Osteoblast (primary cell): ENCODE measurements at regions not wholly inside any gene's neighbourhood (a gene's known extent, or its start where the extent isn't known, plus 50 kb on each side); places are given as distances from the start of the nearest gene placed in this dataset.

Source experiments
- DNase-seq: peaks from one replicate; pipeline ENCODE4 v3.0.0; 2011; ENCODE audit warnings: low spot score, mixed read lengths; ENCODE audit not compliant: insufficient read length; ENCODE audit errors: missing footprints
- H2AFZ ChIP-seq: 2 replicates; pipeline ENCODE4 v1.6.0; 2011; ENCODE audit warnings: mild to moderate bottlenecking, low read length
- H3K27ac ChIP-seq: 2 replicates; pipeline ENCODE4 v1.5.1; 2011; ENCODE audit warnings: mild to moderate bottlenecking, low read depth, low read length, moderate library complexity
- H3K27me3 ChIP-seq: 2 replicates; pipeline ENCODE4 v1.6.0; 2012; ENCODE audit warnings: mild to moderate bottlenecking, control low read depth, inconsistent platforms, low read length, moderate library complexity; ENCODE audit not compliant: insufficient read depth
- H3K36me3 ChIP-seq: 2 replicates; pipeline ENCODE4 v1.5.1; 2011; ENCODE audit warnings: mild to moderate bottlenecking, low read length, control low read depth, moderate library complexity; ENCODE audit not compliant: insufficient read depth
- H3K4me1 ChIP-seq: 2 replicates; pipeline ENCODE4 v1.5.1; 2011; ENCODE audit warnings: mild to moderate bottlenecking, low read length, control low read depth, moderate library complexity; ENCODE audit not compliant: insufficient read depth
- H3K4me2 ChIP-seq: 2 replicates; pipeline ENCODE4 v1.6.0; 2011; ENCODE audit warnings: mild to moderate bottlenecking, low read length; ENCODE audit not compliant: insufficient read depth
- H3K4me3 ChIP-seq: fragments of 200-600 bp; sonication (generic); 3 replicates; pipeline ENCODE4 v1.5.1; 2012; ENCODE audit warnings: mild to moderate bottlenecking, low read length, inconsistent platforms; ENCODE audit not compliant: insufficient read depth
- H3K79me2 ChIP-seq: 2 replicates; pipeline ENCODE4 v1.6.0; 2012; ENCODE audit warnings: mild to moderate bottlenecking, low read length, control low read depth, inconsistent platforms; ENCODE audit not compliant: insufficient read depth
- H3K9me3 ChIP-seq: 2 replicates; pipeline ENCODE4 v1.5.1; 2011; ENCODE audit warnings: low read depth, low read length, control low read depth
- H4K20me1 ChIP-seq: 2 replicates; pipeline ENCODE4 v1.6.0; 2012; ENCODE audit warnings: mild to moderate bottlenecking, low read length, control low read depth; ENCODE audit not compliant: insufficient read depth
- CTCF ChIP-seq: IDR thresholded peaks from 2 replicates; pipeline ENCODE4 v1.5.1; 2011; ENCODE audit warnings: mild to moderate bottlenecking, low read depth, low read length, moderate library complexity; ENCODE audit errors: extremely low read depth

- no peaks in the 10 kb centered on the region for H3K4me1 ChIP-seq
- no peak for DNase-seq
These were observed 355.7 kb upstream of the MON1B start for GRCh38 chr16:76835339-76835738.

GRCh38 chr16:76835779-76836300 lies 355.1 kb upstream of the MON1B start:
- Histone ChIP-seq H3K27ac (no peak overlapping the region), H3K4me2 (no peak overlapping the region), H3K9me3 (no peaks in the 10 kb centered on the region), H4K20me1 (no peaks in the 10 kb centered on the region), H3K36me3 (no peaks in the 10 kb centered on the region), H3K4me1 (no peaks in the 10 kb centered on the region), H3K4me3 (no peak overlapping the region), H2AFZ (no peak overlapping the region), H3K79me2 (no peaks in the 10 kb centered on the region), H3K27me3 (no peaks in the 10 kb centered on the region)
- TF ChIP-seq CTCF, result no peak
- DNase-seq, result no peak

More at GRCh38 chr16:76835339-76835738, 355.7 kb upstream of the MON1B start:
- Histone ChIP-seq H3K4me2 (no peak overlapping the region), H3K36me3 (no peaks in the 10 kb centered on the region), H2AFZ (no peak overlapping the region), H3K4me3 (no peak overlapping the region), H4K20me1 (no peaks in the 10 kb centered on the region), H3K27ac (no peak overlapping the region), H3K27me3 (no peaks in the 10 kb centered on the region), H3K9me3 (no peaks in the 10 kb centered on the region), H3K79me2 (no peaks in the 10 kb centered on the region)
- TF ChIP-seq CTCF, result no peak

GRCh38 chr16:76837872-76838271 lies 353.1 kb upstream of the MON1B start:
- Histone ChIP-seq H4K20me1 (no peaks in the 10 kb centered on the region), H3K4me1 (no peaks in the 10 kb centered on the region), H3K9me3 (no peaks in the 10 kb centered on the region), H3K36me3 (no peaks in the 10 kb centered on the region), H3K27me3 (no peaks in the 10 kb centered on the region), H3K79me2 (no peaks in the 10 kb centered on the region), H3K4me2 (no peak overlapping the region), H3K4me3 (no peak overlapping the region), H3K27ac (no peak overlapping the region), H2AFZ (no peak overlapping the region)
- TF ChIP-seq CTCF, result no peak
- no peak for DNase-seq

GRCh38 chr16:76854234-76854633 lies 336.8 kb upstream of the MON1B start:
- no peaks in the 10 kb centered on the region for H3K36me3 ChIP-seq
- no peak for DNase-seq
- H2AFZ ChIP-seq, result no peak overlapping the region
- no peaks in the 10 kb centered on the region for H3K9me3 ChIP-seq
- H3K4me1 ChIP-seq, result no peaks in the 10 kb centered on the region
- peak; percentile 44 for TF ChIP-seq CTCF
- H3K79me2 ChIP-seq, result no peaks in the 10 kb centered on the region
- H4K20me1 ChIP-seq, result no peaks in the 10 kb centered on the region
- no peak overlapping the region for H3K4me3 ChIP-seq
- H3K27ac ChIP-seq, result no peak overlapping the region
- no peaks in the 10 kb centered on the region for H3K27me3 ChIP-seq
- no peak overlapping the region for H3K4me2 ChIP-seq
